Testis (tissue), 2 donors: ENCODE measurements at regions not wholly inside any gene's neighbourhood (a gene's known extent, or its start where the extent isn't known, plus 50 kb on each side); places are given as distances from the start of the nearest gene placed in this dataset.

ENCODE experiments used
- CTCF ChIP-seq, 3 experiments: fragments of 450-650 bp in 2 of 3; fragments of 200-600 bp in 1 of 3; sonication (generic) in 1 of 3; IDR thresholded peaks; one replicate each; pipeline ENCODE4 v1.5.1; 2016 to 2019; ENCODE audit warnings: antibody characterized with exemption in 3 of 3, mild to moderate bottlenecking in 2 of 3, moderate library complexity in 1 of 3
- POLR2A ChIP-seq: fragments of 450-650 bp; IDR thresholded peaks from one replicate; pipeline ENCODE4 v1.6.1; 2017; ENCODE audit warnings: antibody characterized with exemption, mild to moderate bottlenecking, moderate library complexity

GRCh38 chr4:24650849-24651640 is 66.7 kb upstream of the DHX15 start:
- no peak for TF ChIP-seq POLR2A
- TF ChIP-seq CTCF (IDR thresholded peaks at IDR 0.05), result no peak
